ENCODE measurements at regions not wholly inside any gene's neighbourhood (a gene's known extent, or its start where the extent isn't known, plus 50 kb on each side); places are given as distances from the start of the nearest gene placed in this dataset.

- no peak overlapping the region for H3K4me3 ChIP-seq (ENCODE audit: low read length)
These were observed 66.2 kb downstream of the HES1 start for GRCh38 chr3:194201953-194202666.

GRCh38 chr3:194203482-194204041 is 67.6 kb downstream of the HES1 start:
- no peaks in the 10 kb centered on the region for H3K36me3 ChIP-seq (replicated peaks; ENCODE audit: insufficient read depth, low read length)
- peak overlapping the region; percentile 53 for H3K4me3 ChIP-seq (ENCODE audit: low read length)
- H3K4me1 ChIP-seq (ENCODE audit: low read length), result peaks cover 24% of the 10 kb centered on the region
- H3K27ac ChIP-seq (ENCODE audit: low read length), result peak overlapping the region; percentile 39; the same call in 1 of the 2 replicates
- H3F3A ChIP-seq (ENCODE audit: insufficient read depth, low read length), result peaks cover 11% of the 10 kb centered on the region
- H2AFZ ChIP-seq (ENCODE audit: low read length), result peak overlapping the region; percentile 57
- peaks cover 4% of the 10 kb centered on the region; the same call in 1 of the 2 replicates for H3K27me3 ChIP-seq (replicated peaks; ENCODE audit: insufficient read depth, low read length)
- no peaks in the 10 kb centered on the region for H3K9me2 ChIP-seq (replicated peaks; ENCODE audit: insufficient read depth, low read length)
- no peaks in the 10 kb centered on the region for H3K79me2 ChIP-seq (ENCODE audit: low read length)
- TF ChIP-seq CTCF (IDR thresholded peaks at IDR 0.05; ENCODE audit: low read length) (no peak), EZH2 (optimal IDR thresholded peaks at IDR 0.05; ENCODE audit: low read depth, low read length) (no peak), EZH2phosphoT487 (IDR thresholded peaks at IDR 0.05; ENCODE audit: low read length) (no peak)
- H3K9me3 ChIP-seq (replicated peaks; ENCODE audit: insufficient read depth, low read length), result no peaks in the 10 kb centered on the region
- DNase-seq, result peak; percentile 75
- peak overlapping the region; percentile 67 for H3K4me2 ChIP-seq (ENCODE audit: low read depth, low read length)
- H3K9ac ChIP-seq (ENCODE audit: low read length), result peak overlapping the region; percentile 59
- H4K20me1 ChIP-seq (ENCODE audit: insufficient read depth, low read length), result no peaks in the 10 kb centered on the region

More at GRCh38 chr3:194201953-194202666, 66.2 kb downstream of the HES1 start:
- Histone ChIP-seq H3K27me3 (replicated peaks; ENCODE audit: insufficient read depth, low read length) (peaks cover 4% of the 10 kb centered on the region; the same call in 1 of the 2 replicates), H3K79me2 (ENCODE audit: low read length) (no peaks in the 10 kb centered on the region), H3K9me3 (replicated peaks; ENCODE audit: insufficient read depth, low read length) (no peaks in the 10 kb centered on the region), H3K27ac (ENCODE audit: low read length) (no peak overlapping the region), H2AFZ (ENCODE audit: low read length) (no peak overlapping the region), H4K20me1 (ENCODE audit: insufficient read depth, low read length) (no peaks in the 10 kb centered on the region), H3K9ac (ENCODE audit: low read length) (no peak overlapping the region), H3K36me3 (replicated peaks; ENCODE audit: insufficient read depth, low read length) (no peaks in the 10 kb centered on the region), H3K4me2 (ENCODE audit: low read depth, low read length) (no peak overlapping the region), H3F3A (ENCODE audit: insufficient read depth, low read length) (peaks cover 11% of the 10 kb centered on the region), H3K9me2 (replicated peaks; ENCODE audit: insufficient read depth, low read length) (no peaks in the 10 kb centered on the region), H3K4me1 (ENCODE audit: low read length) (peaks cover 24% of the 10 kb centered on the region)
- TF ChIP-seq EZH2 (optimal IDR thresholded peaks at IDR 0.05; ENCODE audit: low read depth, low read length) (no peak), EZH2phosphoT487 (IDR thresholded peaks at IDR 0.05; ENCODE audit: low read length) (no peak), CTCF (IDR thresholded peaks at IDR 0.05; ENCODE audit: low read length) (no peak)
- no peak for DNase-seq

GRCh38 chr3:194204042-194204987 is 68.4 kb downstream of the HES1 start:
- H3K4me3 ChIP-seq (ENCODE audit: low read length), result peak overlapping the region; percentile 53
- peaks cover 4% of the 10 kb centered on the region; the same call in 1 of the 2 replicates for H3K27me3 ChIP-seq (replicated peaks; ENCODE audit: insufficient read depth, low read length)
- H4K20me1 ChIP-seq (ENCODE audit: insufficient read depth, low read length), result no peaks in the 10 kb centered on the region
- no peaks in the 10 kb centered on the region for H3K36me3 ChIP-seq (replicated peaks; ENCODE audit: insufficient read depth, low read length)
- no peaks in the 10 kb centered on the region for H3K9me2 ChIP-seq (replicated peaks; ENCODE audit: insufficient read depth, low read length)
- H3K27ac ChIP-seq (ENCODE audit: low read length), result peak overlapping the region; percentile 43; the same call in 1 of the 2 replicates
- H3K4me1 ChIP-seq (ENCODE audit: low read length), result peaks cover 17% of the 10 kb centered on the region
- H3K9ac ChIP-seq (ENCODE audit: low read length), result peak overlapping the region; percentile 59
- no peaks in the 10 kb centered on the region for H3K79me2 ChIP-seq (ENCODE audit: low read length)
- H3K4me2 ChIP-seq (ENCODE audit: low read depth, low read length), result peak overlapping the region; percentile 67
- peaks cover 11% of the 10 kb centered on the region for H3F3A ChIP-seq (ENCODE audit: insufficient read depth, low read length)
- peak overlapping the region; percentile 65 for H2AFZ ChIP-seq (ENCODE audit: low read length)
- DNase-seq, result peak; percentile 46
- no peak for TF ChIP-seq CTCF (IDR thresholded peaks at IDR 0.05; ENCODE audit: low read length)
- no peak for TF ChIP-seq EZH2 (optimal IDR thresholded peaks at IDR 0.05; ENCODE audit: low read depth, low read length)
- TF ChIP-seq EZH2phosphoT487 (IDR thresholded peaks at IDR 0.05; ENCODE audit: low read length), result no peak
- H3K9me3 ChIP-seq (replicated peaks; ENCODE audit: insufficient read depth, low read length), result no peaks in the 10 kb centered on the region
